AG10803 (cell line): ENCODE measurements at regions not wholly inside any gene's neighbourhood (a gene's known extent, or its start where the extent isn't known, plus 50 kb on each side); places are given as distances from the start of the nearest gene placed in this dataset.
A peak's percentile ranks its signal among the peaks of the same experiment; 100 is the strongest.

Experiments
- DNase-seq: peaks from one replicate; pipeline ENCODE4 v3.0.0; 2010; ENCODE audit warnings: low read depth
- H3K4me3 ChIP-seq: 2 replicates; pipeline ENCODE4 v1.5.1; 2011; ENCODE audit warnings: mild to moderate bottlenecking, low read length, control low read depth
- CTCF ChIP-seq: conservative IDR thresholded peaks from 2 replicates; pipeline ENCODE4 v1.5.1; 2011; ENCODE audit warnings: mild to moderate bottlenecking, low read length, control low read depth, inconsistent platforms

GRCh38 chr10:125265579-125265955 is 105.2 kb upstream of the CTBP2 start:
- DNase-seq = peak; percentile 24
- H3K4me3 ChIP-seq = no peak overlapping the region
- TF ChIP-seq CTCF = no peak

- TF ChIP-seq CTCF = no peak
- H3K4me3 ChIP-seq = no peak overlapping the region
- no peak for DNase-seq
Measured at GRCh38 chr10:125264757-125265578, 104.6 kb upstream of the CTBP2 start.

GRCh38 chr10:125264091-125264490 is 103.7 kb upstream of the CTBP2 start:
- peak; percentile 6 for DNase-seq
- no peak for TF ChIP-seq CTCF
- H3K4me3 ChIP-seq = no peak overlapping the region

- DNase-seq = peak; percentile 11
- no peak for TF ChIP-seq CTCF
Measured at GRCh38 chr10:125263551-125263950, 103.2 kb upstream of the CTBP2 start.

GRCh38 chr10:125262920-125263319 is 102.6 kb upstream of the CTBP2 start:
- no peak overlapping the region for H3K4me3 ChIP-seq
- no peak for TF ChIP-seq CTCF
- DNase-seq = no peak

More at GRCh38 chr10:125263551-125263950, 103.2 kb upstream of the CTBP2 start:
- no peak overlapping the region for H3K4me3 ChIP-seq

GRCh38 chr10:125262409-125262808 is 102.0 kb upstream of the CTBP2 start:
- DNase-seq = no peak
- no peak overlapping the region for H3K4me3 ChIP-seq
- TF ChIP-seq CTCF = no peak

- DNase-seq = no peak
- no peak for TF ChIP-seq CTCF
- no peak overlapping the region for H3K4me3 ChIP-seq
Measured at GRCh38 chr10:125261491-125262186, 101.3 kb upstream of the CTBP2 start.
